GM19468 (cell line): ENCODE measurements at regions not wholly inside any gene's neighbourhood (a gene's known extent, or its start where the extent isn't known, plus 50 kb on each side); places are given as distances from the start of the nearest gene placed in this dataset.
"Not testable (repeated sequence)": the region's sequence is repeated elsewhere in the genome, so short reads cannot be mapped to it uniquely, and the experiment has no call there.

Experiments
- ATAC-seq: cut with Tn5 transposase; IDR thresholded peaks from one replicate; pipeline ENCODE4 v1.9.1; 2021; ENCODE audit warnings: mild to moderate bottlenecking, moderate library complexity, moderate number of reproducible peaks; ENCODE audit not compliant: unreplicated experiment; ENCODE audit errors: extremely low read depth

- no peak for ATAC-seq
These were observed 54.3 kb upstream of the LRCH1 start for GRCh38 chr13:46498650-46499049.

GRCh38 chr13:46496086-46496485, 56.9 kb upstream of the LRCH1 start:
- no peak for ATAC-seq

- ATAC-seq: no peak
These were observed 57.3 kb upstream of the LRCH1 start for GRCh38 chr13:46495651-46496050.

- no peak for ATAC-seq
These were observed 57.9 kb upstream of the LRCH1 start for GRCh38 chr13:46495066-46495465.

- ATAC-seq: no peak
These were observed 60.0 kb upstream of the LRCH1 start for GRCh38 chr13:46492946-46493345.

- no peak for ATAC-seq
These were observed 61.3 kb upstream of the LRCH1 start for GRCh38 chr13:46491641-46492040.

- ATAC-seq: not testable (repeated sequence)
These were observed 62.3 kb upstream of the LRCH1 start for GRCh38 chr13:46490713-46491112.

- no peak for ATAC-seq
These were observed 62.8 kb upstream of the LRCH1 start for GRCh38 chr13:46490129-46490528.

- ATAC-seq: no peak
These were observed 63.4 kb upstream of the LRCH1 start for GRCh38 chr13:46489586-46490023.

- no peak for ATAC-seq
These were observed 65.2 kb upstream of the LRCH1 start for GRCh38 chr13:46487748-46488147.

GRCh38 chr13:46486270-46486669, 66.7 kb upstream of the LRCH1 start:
- ATAC-seq: no peak

GRCh38 chr13:46484561-46484960, 68.4 kb upstream of the LRCH1 start:
- ATAC-seq: no peak

GRCh38 chr13:46481166-46481565, 71.8 kb upstream of the LRCH1 start:
- ATAC-seq: no peak

- no peak for ATAC-seq
These were observed 72.8 kb upstream of the LRCH1 start for GRCh38 chr13:46480131-46480530.

GRCh38 chr13:46479691-46480090, 73.3 kb upstream of the LRCH1 start:
- ATAC-seq: no peak

GRCh38 chr13:46479283-46479682, 73.7 kb upstream of the LRCH1 start:
- ATAC-seq: no peak

- no peak for ATAC-seq
These were observed 74.3 kb upstream of the LRCH1 start for GRCh38 chr13:46478651-46479050.

GRCh38 chr13:46476174-46476573, 76.8 kb upstream of the LRCH1 start:
- ATAC-seq: no peak

GRCh38 chr13:46475541-46475991, 77.4 kb upstream of the LRCH1 start:
- no peak for ATAC-seq

- ATAC-seq: no peak
These were observed 79.2 kb upstream of the LRCH1 start for GRCh38 chr13:46473806-46474205.

- ATAC-seq: no peak
These were observed 80.6 kb upstream of the LRCH1 start for GRCh38 chr13:46472384-46472783.

- ATAC-seq: not testable (repeated sequence)
These were observed 82.6 kb upstream of the RUBCNL start for GRCh38 chr13:46469699-46470098.
